ENCODE measurements at regions not wholly inside any gene's neighbourhood (a gene's known extent, or its start where the extent isn't known, plus 50 kb on each side); places are given as distances from the start of the nearest gene placed in this dataset.

- no peak for DNase-seq
Measured at GRCh38 chr5:71865665-71866320, 146.7 kb downstream of the CARTPT start.

- no peak for DNase-seq
Measured at GRCh38 chr5:71872311-71872864, 153.3 kb downstream of the CARTPT start.

GRCh38 chr5:71873191-71873591, 154.1 kb downstream of the CARTPT start:
- DNase-seq = peak; percentile 91

GRCh38 chr5:71874521-71874920, 155.4 kb downstream of the CARTPT start:
- DNase-seq = no peak

- no peak for DNase-seq
Measured at GRCh38 chr5:71877511-71877910, 158.4 kb downstream of the CARTPT start.

- no peak for DNase-seq
Measured at GRCh38 chr5:71880536-71880935, 161.5 kb downstream of the CARTPT start.

GRCh38 chr5:71882826-71883741, 164.0 kb downstream of the CARTPT start:
- no peak for DNase-seq

GRCh38 chr5:71883742-71884103, 164.6 kb downstream of the CARTPT start:
- no peak for DNase-seq

DNA sequence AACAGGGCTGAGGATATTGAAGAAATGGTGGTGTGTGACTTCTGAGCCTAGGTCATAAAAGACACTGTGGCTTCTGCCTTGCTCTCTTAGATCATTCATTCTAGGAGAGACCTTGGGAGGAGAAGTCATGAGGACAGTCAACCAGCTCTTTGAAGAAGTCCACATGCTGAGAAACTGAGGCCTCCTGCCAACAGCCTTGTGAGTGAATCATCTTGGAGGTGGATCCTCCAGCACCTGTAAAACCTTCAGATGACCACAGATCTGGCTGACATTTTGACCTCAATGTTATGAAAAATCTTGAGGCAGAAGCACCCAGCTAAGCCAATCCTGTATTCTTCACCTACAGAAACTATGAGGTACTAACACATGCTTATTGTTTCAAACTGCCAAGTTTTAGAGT, 165.9 kb downstream of the CARTPT start:
- DNase-seq = no peak

- no peak for DNase-seq
Measured at GRCh38 chr5:71886406-71886805, 167.3 kb downstream of the CARTPT start.

DNA sequence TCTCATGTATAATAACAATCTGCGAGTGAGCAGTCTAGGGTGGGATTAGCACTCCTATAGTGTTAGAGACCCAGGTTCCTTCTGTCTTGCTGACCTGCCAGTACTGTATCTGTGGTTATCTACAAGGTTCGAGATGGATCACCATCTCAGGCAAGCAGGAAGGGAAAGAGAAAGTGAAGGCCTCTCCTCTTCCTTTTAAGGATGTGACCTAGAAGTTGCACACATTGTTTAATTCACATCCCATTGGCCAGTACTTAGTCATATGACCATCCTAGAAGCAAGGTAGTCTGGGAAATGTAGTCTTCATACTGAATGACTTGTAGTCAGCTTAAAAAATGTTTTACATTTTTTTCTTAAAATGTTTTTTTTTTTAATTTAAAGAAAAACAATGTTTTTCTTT, 168.6 kb downstream of the CARTPT start:
- no peak for DNase-seq

GRCh38 chr5:71891406-71891805, 172.3 kb downstream of the CARTPT start:
- no peak for DNase-seq

DNA sequence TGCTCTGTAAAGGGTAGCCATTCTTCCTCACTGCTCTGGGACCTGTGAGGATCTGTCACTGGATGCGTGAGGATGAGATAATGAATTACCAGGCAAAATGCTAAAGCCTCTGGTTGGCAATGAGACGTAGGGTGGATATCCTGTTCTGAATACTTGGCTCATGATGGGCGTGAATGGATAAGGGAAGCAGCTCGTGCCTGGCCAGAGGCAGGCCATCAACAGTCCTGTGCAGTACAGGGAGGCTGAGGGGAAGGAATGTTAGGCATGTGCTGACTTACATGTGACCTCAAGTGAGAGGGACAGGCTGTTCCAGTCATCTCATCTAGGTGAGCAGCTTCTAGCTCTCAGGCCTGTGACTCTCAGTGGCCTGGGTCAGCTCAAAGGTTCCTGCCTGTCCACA, 172.8 kb downstream of the CARTPT start:
- no peak for DNase-seq

- DNase-seq = no peak
Measured at GRCh38 chr5:71892641-71893365, 173.7 kb downstream of the CARTPT start.

GRCh38 chr5:71893451-71893850, 174.4 kb downstream of the CARTPT start:
- no peak for DNase-seq

DNA sequence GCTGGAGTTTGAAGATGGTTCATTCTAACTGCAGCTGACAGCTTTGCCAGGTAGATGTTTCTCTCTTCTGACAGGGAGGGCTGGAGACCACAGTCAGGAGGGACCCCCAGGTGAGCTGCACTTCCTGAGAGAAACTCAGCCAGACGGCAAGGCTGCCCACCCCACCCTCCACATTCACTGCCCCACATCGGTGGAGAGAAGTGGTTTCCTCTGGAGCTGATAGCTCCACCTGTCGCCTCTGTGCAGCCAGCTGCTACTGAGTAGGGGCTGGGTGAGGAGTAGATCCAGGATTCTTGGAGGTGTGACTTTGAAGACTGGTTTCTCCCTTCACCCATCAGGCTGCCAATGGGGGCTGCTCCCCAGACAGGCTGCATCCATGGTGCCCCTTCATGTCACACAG, 175.0 kb downstream of the CARTPT start:
- DNase-seq = no peak

DNA sequence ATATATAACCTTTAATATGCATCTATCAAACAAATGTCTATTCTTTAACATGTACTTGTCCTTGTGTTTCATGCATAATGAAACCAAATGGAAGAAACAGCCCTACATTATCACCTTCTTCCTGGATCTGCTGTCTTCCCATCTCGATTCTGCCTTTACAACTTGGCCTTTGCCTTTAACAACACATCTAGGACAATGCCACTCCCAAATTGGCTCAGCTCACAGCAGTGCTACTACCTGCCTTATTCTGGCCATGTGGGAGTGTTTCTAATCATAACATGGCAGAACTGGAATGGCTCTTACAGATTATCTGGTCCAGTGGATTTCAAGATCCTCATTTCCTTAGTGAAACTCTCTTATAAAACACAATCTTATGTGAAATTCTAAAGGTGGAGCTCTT, 176.5 kb downstream of the CARTPT start:
- no peak for DNase-seq

DNA sequence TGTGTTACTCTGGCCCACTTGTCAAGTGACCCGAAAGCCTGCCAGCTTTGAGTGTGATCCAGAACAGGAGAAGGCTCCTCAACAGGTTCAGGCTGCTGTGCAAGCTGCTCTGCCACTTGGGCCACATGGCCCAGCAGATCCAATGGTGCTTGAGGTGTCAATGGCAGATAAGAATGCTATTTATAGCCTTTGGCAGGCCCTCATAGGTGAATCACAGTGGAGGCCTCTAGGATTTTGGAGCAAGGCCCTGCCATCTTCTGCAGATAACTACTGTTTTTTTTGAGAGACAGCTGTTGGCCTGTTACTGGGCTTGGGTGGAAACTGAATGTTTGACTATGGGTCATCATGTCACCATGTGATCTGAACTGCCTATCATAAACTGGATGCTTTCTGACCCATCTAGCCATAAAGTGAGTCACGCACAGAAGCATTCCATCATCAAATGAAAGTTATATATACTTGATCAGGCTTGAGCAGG, 180.8 kb downstream of the CARTPT start:
- DNase-seq = no peak

- peak; percentile 43 for DNase-seq
Measured at GRCh38 chr5:71903808-71904207, 184.7 kb downstream of the CARTPT start.

DNA sequence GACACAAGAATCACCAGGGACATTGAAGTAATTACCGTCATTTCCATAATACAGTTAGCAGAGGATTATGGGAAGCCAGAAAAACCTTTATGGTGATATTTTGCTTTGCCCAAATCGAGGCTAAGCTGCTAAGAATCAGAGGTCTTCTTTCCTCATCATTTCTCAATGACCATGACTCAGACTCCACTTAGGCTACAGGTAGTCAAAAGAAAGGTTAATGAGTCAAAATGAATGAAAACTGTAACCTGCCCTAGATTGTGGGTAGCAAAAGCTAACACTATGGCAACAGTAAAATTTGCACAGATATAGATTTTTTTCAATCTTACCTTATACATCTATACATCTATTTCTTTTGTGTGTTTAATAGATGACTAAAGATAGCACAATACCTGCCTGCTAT, 185.8 kb downstream of the CARTPT start:
- no peak for DNase-seq

- DNase-seq = peak; percentile 63
Measured at GRCh38 chr5:71905834-71906711, 187.0 kb downstream of the CARTPT start.

- DNase-seq = peak; percentile 46
Measured at GRCh38 chr5:71907001-71907588, 188.0 kb downstream of the CARTPT start.
